ENCODE measurements at regions not wholly inside any gene's neighbourhood (a gene's known extent, or its start where the extent isn't known, plus 50 kb on each side); places are given as distances from the start of the nearest gene placed in this dataset.

DNA sequence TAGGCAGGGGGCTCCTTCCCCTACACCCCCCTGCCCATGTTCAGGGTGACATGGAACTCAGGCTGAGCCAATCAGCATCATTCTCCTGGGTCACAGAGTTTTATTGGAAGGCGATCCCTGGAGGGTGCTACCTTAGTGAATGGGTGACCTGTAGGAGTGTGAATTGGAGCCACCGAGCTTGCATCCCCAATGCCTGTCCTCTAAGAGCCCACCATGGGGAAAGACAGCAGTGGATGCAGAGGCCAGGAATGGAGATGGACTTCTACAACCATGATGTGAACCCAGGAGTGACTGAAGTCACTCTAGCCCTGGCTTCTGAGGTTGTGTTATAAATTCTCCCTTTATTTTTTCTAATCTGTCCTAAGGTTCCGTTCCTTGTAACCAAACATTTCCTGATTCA lies 89.4 kb downstream of the CCDC71L start:
- TF ChIP-seq, protein P1, sequence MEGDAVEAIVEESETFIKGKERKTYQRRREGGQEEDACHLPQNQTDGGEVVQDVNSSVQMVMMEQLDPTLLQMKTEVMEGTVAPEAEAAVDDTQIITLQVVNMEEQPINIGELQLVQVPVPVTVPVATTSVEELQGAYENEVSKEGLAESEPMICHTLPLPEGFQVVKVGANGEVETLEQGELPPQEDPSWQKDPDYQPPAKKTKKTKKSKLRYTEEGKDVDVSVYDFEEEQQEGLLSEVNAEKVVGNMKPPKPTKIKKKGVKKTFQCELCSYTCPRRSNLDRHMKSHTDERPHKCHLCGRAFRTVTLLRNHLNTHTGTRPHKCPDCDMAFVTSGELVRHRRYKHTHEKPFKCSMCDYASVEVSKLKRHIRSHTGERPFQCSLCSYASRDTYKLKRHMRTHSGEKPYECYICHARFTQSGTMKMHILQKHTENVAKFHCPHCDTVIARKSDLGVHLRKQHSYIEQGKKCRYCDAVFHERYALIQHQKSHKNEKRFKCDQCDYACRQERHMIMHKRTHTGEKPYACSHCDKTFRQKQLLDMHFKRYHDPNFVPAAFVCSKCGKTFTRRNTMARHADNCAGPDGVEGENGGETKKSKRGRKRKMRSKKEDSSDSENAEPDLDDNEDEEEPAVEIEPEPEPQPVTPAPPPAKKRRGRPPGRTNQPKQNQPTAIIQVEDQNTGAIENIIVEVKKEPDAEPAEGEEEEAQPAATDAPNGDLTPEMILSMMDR (IDR thresholded peaks at IDR 0.05): no peak
- TF ChIP-seq POLR2A (IDR thresholded peaks at IDR 0.05): no peak
